ENCODE measurements at regions not wholly inside any gene's neighbourhood (a gene's known extent, or its start where the extent isn't known, plus 50 kb on each side); places are given as distances from the start of the nearest gene placed in this dataset.

DNA sequence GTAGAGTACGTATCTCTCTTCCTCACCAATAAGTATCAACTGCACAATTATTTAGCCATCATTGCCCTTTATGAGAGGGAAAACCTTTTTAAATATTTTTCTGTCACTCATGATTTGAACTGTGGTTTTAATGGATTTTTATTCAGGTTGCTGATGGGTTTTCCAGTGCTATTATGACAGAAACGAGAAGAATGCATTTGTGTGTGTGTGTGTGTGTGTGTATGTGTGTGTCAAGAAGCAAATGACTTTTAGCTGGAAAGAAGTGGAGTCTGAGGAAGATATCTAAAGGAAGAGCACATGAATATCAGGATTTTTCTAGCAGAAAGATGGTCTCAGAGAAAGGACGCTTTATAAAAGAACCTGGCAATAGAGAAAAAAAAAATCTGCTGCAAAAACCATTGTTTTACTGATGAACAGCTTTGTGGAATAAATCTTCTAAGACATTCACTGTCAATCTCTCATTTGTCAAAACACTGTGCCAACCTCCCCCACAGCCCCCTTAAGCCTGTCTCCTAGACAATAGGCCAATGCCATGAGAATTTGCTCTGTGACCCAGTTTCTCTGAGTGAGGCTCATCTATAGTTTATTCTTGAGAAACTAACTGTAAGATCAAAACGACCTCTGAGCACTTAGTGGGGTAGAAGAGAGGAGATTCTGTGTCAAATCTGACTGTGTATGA lies 417.7 kb downstream of the FLRT2 start:
- Mint-ChIP-seq H3K9me3 (no peaks in the 10 kb centered on the region), H3K36me3 (ENCODE audit: low read depth) (no peaks in the 10 kb centered on the region), H3K27me3 (ENCODE audit: insufficient read depth, low read depth, poor library complexity) (no peaks in the 10 kb centered on the region), H3K27ac (no peak overlapping the region), H3K4me1 (no peaks in the 10 kb centered on the region), H3K4me3 (no peak overlapping the region)
- Histone ChIP-seq H3K27me3 (ENCODE audit: insufficient read depth) (no peaks in the 10 kb centered on the region), H3K4me1 (ENCODE audit: insufficient read depth) (no peaks in the 10 kb centered on the region), H3K4me3 (no peak overlapping the region), H3K9me2 (ENCODE audit: insufficient read depth) (0 out of 2 replicates have a peak, but pooled peaks cover 4% of the 10 kb centered on the region), H4K20me1 (replicated peaks; ENCODE audit: insufficient read depth) (no peaks in the 10 kb centered on the region), H3K27ac (ENCODE audit: low read depth) (no peak overlapping the region), H2AFZ (no peak overlapping the region), H3F3A (replicated peaks; ENCODE audit: low read depth) (no peaks in the 10 kb centered on the region), H3K36me3 (ENCODE audit: insufficient read depth) (no peaks in the 10 kb centered on the region), H3K4me2 (no peak overlapping the region), H3K79me2 (replicated peaks; ENCODE audit: insufficient read depth) (no peaks in the 10 kb centered on the region)
- no peak for DNase-seq (ENCODE audit: low spot score)
- ATAC-seq, result no peak
- TF ChIP-seq EZH2phosphoT487 (IDR thresholded peaks at IDR 0.05; ENCODE audit: unreplicated experiment) (no peak), POLR2AphosphoS5 (IDR thresholded peaks at IDR 0.05; ENCODE audit: low read depth) (no peak), JUNB (IDR thresholded peaks at IDR 0.05; ENCODE audit: unreplicated experiment) (no peak), CTCF (conservative IDR thresholded peaks at IDR 0.05; ENCODE audit: low read depth in 2 of 2) (no peak), ZNF114 (CRISPR knock-in tag; IDR thresholded peaks at IDR 0.05) (no peak), ETS1 (IDR thresholded peaks at IDR 0.05) (no peak), CREB1 (CRISPR knock-in tag; IDR thresholded peaks at IDR 0.05; ENCODE audit: low read depth) (no peak), NANOG (IDR thresholded peaks at IDR 0.05; ENCODE audit: borderline replicate concordance) (no peak), STAT1 (IDR thresholded peaks at IDR 0.05; ENCODE audit: unreplicated experiment) (no peak), ZNF331 (CRISPR knock-in tag; IDR thresholded peaks at IDR 0.05; ENCODE audit: low read depth) (no peak), EZH2 (IDR thresholded peaks at IDR 0.05; ENCODE audit: low read depth, unreplicated experiment) (no peak)
- TF ChIP-seq, protein P1, sequence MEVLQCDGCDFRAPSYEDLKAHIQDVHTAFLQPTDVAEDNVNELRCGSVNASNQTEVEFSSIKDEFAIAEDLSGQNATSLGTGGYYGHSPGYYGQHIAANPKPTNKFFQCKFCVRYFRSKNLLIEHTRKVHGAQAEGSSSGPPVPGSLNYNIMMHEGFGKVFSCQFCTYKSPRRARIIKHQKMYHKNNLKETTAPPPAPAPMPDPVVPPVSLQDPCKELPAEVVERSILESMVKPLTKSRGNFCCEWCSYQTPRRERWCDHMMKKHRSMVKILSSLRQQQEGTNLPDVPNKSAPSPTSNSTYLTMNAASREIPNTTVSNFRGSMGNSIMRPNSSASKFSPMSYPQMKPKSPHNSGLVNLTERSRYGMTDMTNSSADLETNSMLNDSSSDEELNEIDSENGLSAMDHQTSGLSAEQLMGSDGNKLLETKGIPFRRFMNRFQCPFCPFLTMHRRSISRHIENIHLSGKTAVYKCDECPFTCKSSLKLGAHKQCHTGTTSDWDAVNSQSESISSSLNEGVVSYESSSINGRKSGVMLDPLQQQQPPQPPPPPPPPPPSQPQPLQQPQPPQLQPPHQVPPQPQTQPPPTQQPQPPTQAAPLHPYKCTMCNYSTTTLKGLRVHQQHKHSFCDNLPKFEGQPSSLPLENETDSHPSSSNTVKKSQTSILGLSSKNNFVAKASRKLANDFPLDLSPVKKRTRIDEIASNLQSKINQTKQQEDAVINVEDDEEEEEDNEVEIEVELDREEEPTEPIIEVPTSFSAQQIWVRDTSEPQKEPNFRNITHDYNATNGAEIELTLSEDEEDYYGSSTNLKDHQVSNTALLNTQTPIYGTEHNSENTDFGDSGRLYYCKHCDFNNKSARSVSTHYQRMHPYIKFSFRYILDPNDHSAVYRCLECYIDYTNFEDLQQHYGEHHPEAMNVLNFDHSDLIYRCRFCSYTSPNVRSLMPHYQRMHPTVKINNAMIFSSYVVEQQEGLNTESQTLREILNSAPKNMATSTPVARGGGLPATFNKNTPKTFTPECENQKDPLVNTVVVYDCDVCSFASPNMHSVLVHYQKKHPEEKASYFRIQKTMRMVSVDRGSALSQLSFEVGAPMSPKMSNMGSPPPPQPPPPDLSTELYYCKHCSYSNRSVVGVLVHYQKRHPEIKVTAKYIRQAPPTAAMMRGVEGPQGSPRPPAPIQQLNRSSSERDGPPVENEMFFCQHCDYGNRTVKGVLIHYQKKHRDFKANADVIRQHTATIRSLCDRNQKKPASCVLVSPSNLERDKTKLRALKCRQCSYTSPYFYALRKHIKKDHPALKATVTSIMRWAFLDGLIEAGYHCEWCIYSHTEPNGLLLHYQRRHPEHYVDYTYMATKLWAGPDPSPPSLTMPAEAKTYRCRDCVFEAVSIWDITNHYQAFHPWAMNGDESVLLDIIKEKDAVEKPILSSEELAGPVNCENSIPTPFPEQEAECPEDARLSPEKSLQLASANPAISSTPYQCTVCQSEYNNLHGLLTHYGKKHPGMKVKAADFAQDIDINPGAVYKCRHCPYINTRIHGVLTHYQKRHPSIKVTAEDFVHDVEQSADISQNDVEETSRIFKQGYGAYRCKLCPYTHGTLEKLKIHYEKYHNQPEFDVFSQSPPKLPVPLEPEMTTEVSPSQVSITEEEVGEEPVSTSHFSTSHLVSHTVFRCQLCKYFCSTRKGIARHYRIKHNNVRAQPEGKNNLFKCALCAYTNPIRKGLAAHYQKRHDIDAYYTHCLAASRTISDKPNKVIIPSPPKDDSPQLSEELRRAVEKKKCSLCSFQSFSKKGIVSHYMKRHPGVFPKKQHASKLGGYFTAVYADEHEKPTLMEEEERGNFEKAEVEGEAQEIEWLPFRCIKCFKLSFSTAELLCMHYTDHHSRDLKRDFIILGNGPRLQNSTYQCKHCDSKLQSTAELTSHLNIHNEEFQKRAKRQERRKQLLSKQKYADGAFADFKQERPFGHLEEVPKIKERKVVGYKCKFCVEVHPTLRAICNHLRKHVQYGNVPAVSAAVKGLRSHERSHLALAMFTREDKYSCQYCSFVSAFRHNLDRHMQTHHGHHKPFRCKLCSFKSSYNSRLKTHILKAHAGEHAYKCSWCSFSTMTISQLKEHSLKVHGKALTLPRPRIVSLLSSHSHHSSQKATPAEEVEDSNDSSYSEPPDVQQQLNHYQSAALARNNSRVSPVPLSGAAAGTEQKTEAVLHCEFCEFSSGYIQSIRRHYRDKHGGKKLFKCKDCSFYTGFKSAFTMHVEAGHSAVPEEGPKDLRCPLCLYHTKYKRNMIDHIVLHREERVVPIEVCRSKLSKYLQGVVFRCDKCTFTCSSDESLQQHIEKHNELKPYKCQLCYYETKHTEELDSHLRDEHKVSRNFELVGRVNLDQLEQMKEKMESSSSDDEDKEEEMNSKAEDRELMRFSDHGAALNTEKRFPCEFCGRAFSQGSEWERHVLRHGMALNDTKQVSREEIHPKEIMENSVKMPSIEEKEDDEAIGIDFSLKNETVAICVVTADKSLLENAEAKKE (CRISPR knock-in tag; IDR thresholded peaks at IDR 0.05), result no peak
- TF ChIP-seq, protein P2, sequence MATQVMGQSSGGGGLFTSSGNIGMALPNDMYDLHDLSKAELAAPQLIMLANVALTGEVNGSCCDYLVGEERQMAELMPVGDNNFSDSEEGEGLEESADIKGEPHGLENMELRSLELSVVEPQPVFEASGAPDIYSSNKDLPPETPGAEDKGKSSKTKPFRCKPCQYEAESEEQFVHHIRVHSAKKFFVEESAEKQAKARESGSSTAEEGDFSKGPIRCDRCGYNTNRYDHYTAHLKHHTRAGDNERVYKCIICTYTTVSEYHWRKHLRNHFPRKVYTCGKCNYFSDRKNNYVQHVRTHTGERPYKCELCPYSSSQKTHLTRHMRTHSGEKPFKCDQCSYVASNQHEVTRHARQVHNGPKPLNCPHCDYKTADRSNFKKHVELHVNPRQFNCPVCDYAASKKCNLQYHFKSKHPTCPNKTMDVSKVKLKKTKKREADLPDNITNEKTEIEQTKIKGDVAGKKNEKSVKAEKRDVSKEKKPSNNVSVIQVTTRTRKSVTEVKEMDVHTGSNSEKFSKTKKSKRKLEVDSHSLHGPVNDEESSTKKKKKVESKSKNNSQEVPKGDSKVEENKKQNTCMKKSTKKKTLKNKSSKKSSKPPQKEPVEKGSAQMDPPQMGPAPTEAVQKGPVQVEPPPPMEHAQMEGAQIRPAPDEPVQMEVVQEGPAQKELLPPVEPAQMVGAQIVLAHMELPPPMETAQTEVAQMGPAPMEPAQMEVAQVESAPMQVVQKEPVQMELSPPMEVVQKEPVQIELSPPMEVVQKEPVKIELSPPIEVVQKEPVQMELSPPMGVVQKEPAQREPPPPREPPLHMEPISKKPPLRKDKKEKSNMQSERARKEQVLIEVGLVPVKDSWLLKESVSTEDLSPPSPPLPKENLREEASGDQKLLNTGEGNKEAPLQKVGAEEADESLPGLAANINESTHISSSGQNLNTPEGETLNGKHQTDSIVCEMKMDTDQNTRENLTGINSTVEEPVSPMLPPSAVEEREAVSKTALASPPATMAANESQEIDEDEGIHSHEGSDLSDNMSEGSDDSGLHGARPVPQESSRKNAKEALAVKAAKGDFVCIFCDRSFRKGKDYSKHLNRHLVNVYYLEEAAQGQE (IDR thresholded peaks at IDR 0.05; ENCODE audit: unreplicated experiment), result no peak

Data from GM23338 (cell line).